Upper lobe of right lung (tissue), 1 donor: ENCODE measurements at regions not wholly inside any gene's neighbourhood (a gene's known extent, or its start where the extent isn't known, plus 50 kb on each side); places are given as distances from the start of the nearest gene placed in this dataset.

Source experiments
- ATAC-seq: fragments of 200-7000 bp; cut with Tn5 transposase; one replicate; pipeline ENCODE4 v1.9.1; 2020; ENCODE audit warnings: mild to moderate bottlenecking, moderate library complexity
- DNase-seq: peaks from one replicate; pipeline ENCODE4 v3.0.0-alpha.2; 2020
- H3K27ac ChIP-seq: fragments of 200-600 bp; one replicate; pipeline ENCODE4 v1.8.0; 2022
- H3K27me3 ChIP-seq: fragments of 200-600 bp; one replicate; pipeline ENCODE4 v1.8.0; 2022; ENCODE audit warnings: mild to moderate bottlenecking
- H3K36me3 ChIP-seq: fragments of 200-600 bp; one replicate; pipeline ENCODE4 v1.8.0; 2022
- H3K4me1 ChIP-seq: fragments of 200-600 bp; one replicate; pipeline ENCODE4 v1.8.0; 2022
- H3K4me3 ChIP-seq: fragments of 200-600 bp; one replicate; pipeline ENCODE4 v1.8.0; 2022; ENCODE audit warnings: mild to moderate bottlenecking
- H3K9me3 ChIP-seq: fragments of 200-600 bp; one replicate; pipeline ENCODE4 v1.8.0; 2022
- intact Hi-C: fragments of 100-400 bp; cut with DNase I; formaldehyde crosslinking; loops from one replicate; pipeline ENCODE4 v1.11.0; 2022
- TF ChIP-seq, protein P1 (sequence below): fragments of 200-600 bp; IDR thresholded peaks from one replicate; pipeline ENCODE4 v1.8.0; 2022; ENCODE audit warnings: antibody characterized with exemption
- donor health status: DM: no; HTN: yes; CAD: no; lungs with severe emphysema.

GRCh38 chr5:15191012-15191411, 309.0 kb upstream of the FBXL7 start:
- DNase-seq: no peak
- Histone ChIP-seq H3K4me3 (no peak overlapping the region), H3K27me3 (no peaks in the 10 kb centered on the region), H3K4me1 (no peaks in the 10 kb centered on the region), H3K36me3 (no peaks in the 10 kb centered on the region), H3K27ac (no peak overlapping the region), H3K9me3 (no peaks in the 10 kb centered on the region)
- TF ChIP-seq, protein P1, sequence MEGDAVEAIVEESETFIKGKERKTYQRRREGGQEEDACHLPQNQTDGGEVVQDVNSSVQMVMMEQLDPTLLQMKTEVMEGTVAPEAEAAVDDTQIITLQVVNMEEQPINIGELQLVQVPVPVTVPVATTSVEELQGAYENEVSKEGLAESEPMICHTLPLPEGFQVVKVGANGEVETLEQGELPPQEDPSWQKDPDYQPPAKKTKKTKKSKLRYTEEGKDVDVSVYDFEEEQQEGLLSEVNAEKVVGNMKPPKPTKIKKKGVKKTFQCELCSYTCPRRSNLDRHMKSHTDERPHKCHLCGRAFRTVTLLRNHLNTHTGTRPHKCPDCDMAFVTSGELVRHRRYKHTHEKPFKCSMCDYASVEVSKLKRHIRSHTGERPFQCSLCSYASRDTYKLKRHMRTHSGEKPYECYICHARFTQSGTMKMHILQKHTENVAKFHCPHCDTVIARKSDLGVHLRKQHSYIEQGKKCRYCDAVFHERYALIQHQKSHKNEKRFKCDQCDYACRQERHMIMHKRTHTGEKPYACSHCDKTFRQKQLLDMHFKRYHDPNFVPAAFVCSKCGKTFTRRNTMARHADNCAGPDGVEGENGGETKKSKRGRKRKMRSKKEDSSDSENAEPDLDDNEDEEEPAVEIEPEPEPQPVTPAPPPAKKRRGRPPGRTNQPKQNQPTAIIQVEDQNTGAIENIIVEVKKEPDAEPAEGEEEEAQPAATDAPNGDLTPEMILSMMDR: no peak
- intact Hi-C loops: no loop called here
- no peak for ATAC-seq

DNA sequence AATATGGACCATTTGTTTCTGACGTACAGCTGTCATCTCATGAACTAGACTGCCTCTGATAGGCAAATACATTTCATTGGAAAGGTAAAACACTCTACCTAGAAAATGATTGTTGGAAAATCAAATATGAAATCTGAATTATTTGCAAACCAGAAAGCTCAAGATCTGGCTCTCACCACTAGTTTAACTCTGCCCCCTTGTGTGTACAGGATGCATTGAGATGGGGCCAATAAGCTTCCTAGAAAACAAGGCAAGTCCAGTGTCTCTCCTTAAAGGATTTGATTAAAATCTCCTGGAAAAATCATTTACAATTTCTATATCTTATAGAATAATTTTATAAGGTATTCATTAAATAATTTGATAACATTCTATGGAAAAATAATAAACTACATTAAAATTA, 311.9 kb upstream of the ANKH start:
- Histone ChIP-seq H3K27me3 (no peaks in the 10 kb centered on the region), H3K27ac (no peak overlapping the region), H3K4me1 (no peaks in the 10 kb centered on the region), H3K4me3 (no peak overlapping the region), H3K36me3 (no peaks in the 10 kb centered on the region), H3K9me3 (no peaks in the 10 kb centered on the region)
- ATAC-seq: no peak
- TF ChIP-seq, protein P1: peak; percentile 23
- no peak for DNase-seq
- intact Hi-C loops: no loop called here

DNA sequence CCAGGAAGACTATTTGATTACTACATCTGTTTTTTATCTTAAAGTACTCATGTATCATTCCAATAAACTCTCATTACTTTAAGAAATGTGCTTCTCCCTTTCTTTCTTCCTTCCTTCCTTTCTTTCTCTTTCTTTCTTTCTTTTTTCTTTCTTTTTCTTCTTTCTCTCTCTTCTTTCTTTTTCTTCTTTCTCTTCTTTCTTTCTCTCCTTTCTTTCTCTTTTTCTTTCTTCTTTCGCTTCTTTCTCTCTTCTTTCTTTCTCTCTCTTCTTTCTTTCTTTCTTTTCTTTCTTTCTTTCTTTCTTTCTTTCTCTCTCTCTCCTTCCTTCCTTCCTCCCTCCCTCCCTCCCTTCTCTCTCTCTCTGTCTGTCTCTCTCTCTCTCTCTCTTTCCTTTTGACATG, 298.6 kb upstream of the ANKH start:
- Histone ChIP-seq H3K27ac (no peak overlapping the region), H3K4me1 (no peaks in the 10 kb centered on the region), H3K36me3 (no peaks in the 10 kb centered on the region), H3K9me3 (no peaks in the 10 kb centered on the region), H3K27me3 (no peaks in the 10 kb centered on the region), H3K4me3 (no peak overlapping the region)
- TF ChIP-seq, protein P1: no peak
- intact Hi-C loops: no loop called here
- DNase-seq (no peak), ATAC-seq (no peak)

DNA sequence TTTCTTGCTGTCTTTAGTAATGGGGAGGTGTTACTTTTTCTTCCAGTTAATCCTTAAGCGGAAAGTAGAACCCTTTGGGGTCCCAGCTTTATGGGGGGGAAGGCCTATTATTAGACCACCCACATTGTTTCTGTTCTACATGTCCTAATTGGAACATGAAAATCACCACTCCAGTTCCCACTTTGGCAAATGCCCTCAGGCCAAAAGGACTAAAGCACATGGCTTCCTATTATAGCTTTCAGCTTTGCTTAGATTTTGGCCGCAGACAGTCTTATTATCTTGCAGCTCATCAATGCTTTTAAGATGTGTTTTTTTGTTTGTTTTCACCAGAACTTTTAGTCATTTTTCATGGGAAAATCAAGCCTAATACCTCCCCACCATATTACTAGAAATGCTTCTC, 296.8 kb upstream of the ANKH start:
- TF ChIP-seq, protein P1: no peak
- Histone ChIP-seq H3K27ac (no peak overlapping the region), H3K27me3 (no peaks in the 10 kb centered on the region), H3K36me3 (no peaks in the 10 kb centered on the region), H3K4me1 (no peaks in the 10 kb centered on the region), H3K9me3 (no peaks in the 10 kb centered on the region), H3K4me3 (no peak overlapping the region)
- DNase-seq (no peak), ATAC-seq (no peak)
- intact Hi-C loops: no loop called here

DNA sequence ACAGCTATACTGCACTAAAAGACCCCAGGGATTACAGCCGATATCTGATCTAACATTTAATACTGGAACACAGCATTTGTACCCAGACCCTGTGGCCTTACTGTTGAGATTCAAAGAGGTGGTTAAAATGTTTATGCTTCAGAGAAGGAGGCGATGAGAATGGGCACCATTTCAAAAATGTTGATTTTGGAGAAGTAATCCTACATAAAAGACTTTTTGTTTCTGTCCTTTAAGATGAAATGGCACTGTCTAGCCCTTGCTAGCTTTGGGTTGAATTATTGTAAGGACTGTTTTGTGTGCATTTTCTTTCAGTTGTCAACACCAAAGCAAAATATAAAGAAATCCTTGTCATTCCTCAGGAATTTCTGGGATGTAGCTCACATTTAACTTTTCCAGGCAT, 288.5 kb upstream of the ANKH start:
- no peaks in the 10 kb centered on the region for H3K4me1 ChIP-seq
- H3K27ac ChIP-seq: no peak overlapping the region
- TF ChIP-seq, protein P1: no peak
- intact Hi-C loops: no loop called here
- H3K4me3 ChIP-seq: no peak overlapping the region
- H3K9me3 ChIP-seq: no peaks in the 10 kb centered on the region
- no peaks in the 10 kb centered on the region for H3K36me3 ChIP-seq
- no peak for DNase-seq
- ATAC-seq: no peak
- H3K27me3 ChIP-seq: no peaks in the 10 kb centered on the region

DNA sequence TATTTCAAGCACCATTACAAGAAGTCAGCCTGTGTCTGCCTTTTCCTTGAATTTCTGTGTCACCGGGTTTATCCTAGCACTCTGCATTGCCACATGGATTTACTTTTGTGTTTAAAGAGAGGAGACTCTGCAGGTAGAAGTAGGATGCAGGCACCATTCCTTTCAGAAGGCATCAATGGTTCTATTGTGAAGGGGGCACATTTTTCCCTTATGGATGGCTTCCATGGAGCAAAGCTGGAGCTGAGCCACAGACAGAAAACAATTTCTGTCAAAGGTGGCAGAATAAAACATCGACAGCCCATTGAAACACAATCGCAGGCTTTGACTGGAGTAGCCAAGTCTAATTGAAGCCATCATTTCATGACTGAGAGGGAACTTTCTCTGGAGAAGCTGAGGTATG, 288.0 kb upstream of the ANKH start:
- H3K36me3 ChIP-seq: no peaks in the 10 kb centered on the region
- DNase-seq: no peak
- intact Hi-C loops: no loop called here
- no peak overlapping the region for H3K27ac ChIP-seq
- TF ChIP-seq, protein P1: no peak
- no peaks in the 10 kb centered on the region for H3K4me1 ChIP-seq
- H3K4me3 ChIP-seq: no peak overlapping the region
- H3K27me3 ChIP-seq: no peaks in the 10 kb centered on the region
- H3K9me3 ChIP-seq: no peaks in the 10 kb centered on the region
- no peak for ATAC-seq
